GM19023 (cell line): ENCODE measurements at regions not wholly inside any gene's neighbourhood (a gene's known extent, or its start where the extent isn't known, plus 50 kb on each side); places are given as distances from the start of the nearest gene placed in this dataset.
"Not testable (repeated sequence)": the region's sequence is repeated elsewhere in the genome, so short reads cannot be mapped to it uniquely, and the experiment has no call there.

Experiments
- ATAC-seq: cut with Tn5 transposase; IDR thresholded peaks from one replicate; pipeline ENCODE4 v1.9.1; 2021; ENCODE audit warnings: mild to moderate bottlenecking, moderate library complexity; ENCODE audit not compliant: unreplicated experiment

DNA sequence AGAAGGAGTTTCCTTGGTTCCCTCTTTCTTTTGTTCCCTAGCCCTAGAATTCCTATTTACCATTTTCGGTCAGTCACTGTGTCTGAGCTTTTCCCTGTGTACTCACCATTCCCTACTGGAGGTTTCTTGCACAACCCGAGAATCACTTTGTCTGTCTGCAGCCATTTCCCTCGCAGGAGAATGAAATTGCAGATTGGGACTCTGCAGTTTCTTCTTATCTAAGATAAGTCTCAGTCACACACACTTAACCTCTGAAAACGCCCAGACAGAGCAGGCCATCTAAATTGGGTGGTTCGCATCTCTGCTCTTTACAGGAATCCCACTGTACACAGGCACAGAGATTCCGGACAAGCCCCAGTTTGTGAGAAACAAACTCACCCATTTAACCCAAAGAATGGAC is 58.6 kb upstream of the CNTNAP2 start:
- no peak for ATAC-seq

DNA sequence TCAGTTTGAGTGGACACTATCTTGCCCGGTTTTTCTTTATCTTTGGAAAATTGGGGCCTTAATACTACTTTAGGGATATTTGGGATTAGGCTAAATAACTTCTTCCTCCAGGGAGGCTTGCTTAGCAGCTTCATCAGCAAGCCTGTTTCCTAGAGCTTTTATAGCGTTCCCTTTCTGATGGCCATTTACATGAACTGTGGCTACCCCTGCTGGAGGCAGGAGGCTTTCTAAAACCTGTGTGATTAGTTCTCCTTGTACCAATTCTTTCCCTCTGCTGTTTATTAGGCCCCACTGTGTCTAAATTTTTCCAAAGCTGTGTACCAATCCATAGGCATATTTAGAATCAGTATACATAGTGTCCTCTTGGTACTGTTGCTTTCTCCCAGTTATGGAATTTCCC is 61.7 kb upstream of the CNTNAP2 start:
- ATAC-seq = no peak

DNA sequence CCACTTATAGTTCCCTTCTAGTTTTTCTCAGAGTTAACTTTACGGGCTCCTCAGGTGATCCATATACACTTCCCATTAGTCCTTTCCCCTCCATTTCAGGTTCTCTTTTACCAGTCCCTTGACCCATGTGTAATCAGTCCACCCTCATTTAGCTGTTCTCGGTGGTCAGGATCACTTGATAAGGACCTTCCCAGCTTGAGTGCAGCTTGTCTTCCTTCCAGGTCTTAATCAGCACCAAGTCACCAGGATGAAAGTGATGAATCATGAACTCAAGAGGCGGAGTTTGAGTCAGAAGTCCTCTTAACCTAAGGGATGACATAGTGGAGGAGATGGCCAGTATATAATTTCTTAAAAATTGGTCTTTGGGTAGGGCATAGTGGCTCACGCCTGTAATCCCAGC is 63.1 kb upstream of the CNTNAP2 start:
- no peak for ATAC-seq

DNA sequence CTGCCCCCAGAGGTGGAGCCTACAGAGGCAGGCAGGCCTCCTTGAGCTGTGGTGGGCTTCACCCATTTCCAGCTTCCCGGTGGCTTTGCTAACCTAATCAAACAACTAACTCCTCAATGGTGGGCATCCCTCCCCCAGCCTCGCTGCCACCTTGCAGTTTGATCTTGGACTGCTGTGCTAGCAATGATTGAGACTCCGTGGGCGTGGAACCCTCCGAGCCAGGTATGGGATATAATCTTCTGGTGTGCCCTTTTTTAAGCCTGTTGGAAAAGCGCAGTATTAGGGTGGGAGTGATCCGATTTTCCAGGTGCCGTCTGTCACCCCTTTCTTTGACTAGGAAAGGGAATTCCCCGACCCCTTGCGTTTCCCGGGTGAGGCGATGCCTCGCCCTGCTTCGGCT is 73.3 kb upstream of the CNTNAP2 start:
- not testable (repeated sequence) for ATAC-seq

DNA sequence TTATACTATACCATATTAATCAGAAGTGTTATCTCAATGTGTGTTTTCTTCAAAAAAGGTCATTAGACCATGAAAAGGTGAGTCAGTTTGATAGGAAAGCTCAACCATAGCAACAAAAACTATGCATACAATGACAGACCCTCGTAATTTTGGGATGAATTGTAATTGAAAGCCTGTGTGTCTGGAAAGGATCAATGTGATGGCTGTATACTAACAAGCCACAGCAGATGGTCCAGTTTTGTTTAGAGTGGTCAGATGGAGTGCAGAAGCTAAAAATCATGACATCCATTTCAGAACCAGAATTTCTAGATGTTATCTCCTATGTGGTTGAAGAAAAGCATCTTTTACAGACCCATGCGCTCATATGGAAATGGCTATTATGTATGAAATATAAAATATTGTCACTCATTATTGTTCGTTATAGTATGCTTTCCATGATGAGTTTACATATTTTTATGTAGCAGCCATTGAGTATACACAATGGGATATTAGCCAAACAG is 88.3 kb upstream of the CNTNAP2 start:
- no peak for ATAC-seq

DNA sequence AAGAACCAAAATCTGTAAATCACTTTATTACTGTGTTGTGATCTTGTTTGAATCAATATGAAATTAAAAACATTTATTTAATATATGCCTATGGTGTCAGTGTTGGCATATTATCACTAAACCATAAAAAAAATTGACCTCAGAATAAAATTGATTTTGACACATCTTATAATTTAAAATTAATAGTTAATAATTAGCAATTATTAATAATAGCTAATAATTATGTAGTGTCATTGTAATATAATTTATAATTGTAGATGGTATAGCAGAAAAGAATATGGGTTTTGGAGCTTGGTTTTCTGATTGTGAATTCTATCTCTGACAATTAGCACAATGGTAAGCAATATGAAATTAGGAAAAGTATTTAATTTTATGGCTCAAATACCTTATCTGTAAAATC is 89.4 kb upstream of the CNTNAP2 start:
- ATAC-seq = no peak

DNA sequence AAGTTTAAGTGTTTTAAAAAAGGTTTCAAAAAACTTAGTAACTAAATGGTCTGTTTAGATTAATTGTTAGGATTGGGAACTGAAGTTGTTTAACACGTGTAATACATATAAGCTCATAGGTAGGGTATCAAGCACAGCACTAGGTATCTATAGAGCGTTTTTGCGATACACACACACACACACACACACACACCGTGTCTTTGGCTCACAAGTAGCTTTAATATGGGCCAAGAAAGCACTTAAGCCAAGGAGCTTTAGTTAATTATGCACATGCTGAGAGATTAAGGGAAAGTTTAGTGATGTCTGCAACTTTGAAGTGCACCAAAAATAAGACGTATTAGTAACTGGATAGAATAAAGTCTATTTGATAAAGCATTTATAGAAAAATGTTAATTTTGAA is 93.8 kb upstream of the CNTNAP2 start:
- no peak for ATAC-seq

DNA sequence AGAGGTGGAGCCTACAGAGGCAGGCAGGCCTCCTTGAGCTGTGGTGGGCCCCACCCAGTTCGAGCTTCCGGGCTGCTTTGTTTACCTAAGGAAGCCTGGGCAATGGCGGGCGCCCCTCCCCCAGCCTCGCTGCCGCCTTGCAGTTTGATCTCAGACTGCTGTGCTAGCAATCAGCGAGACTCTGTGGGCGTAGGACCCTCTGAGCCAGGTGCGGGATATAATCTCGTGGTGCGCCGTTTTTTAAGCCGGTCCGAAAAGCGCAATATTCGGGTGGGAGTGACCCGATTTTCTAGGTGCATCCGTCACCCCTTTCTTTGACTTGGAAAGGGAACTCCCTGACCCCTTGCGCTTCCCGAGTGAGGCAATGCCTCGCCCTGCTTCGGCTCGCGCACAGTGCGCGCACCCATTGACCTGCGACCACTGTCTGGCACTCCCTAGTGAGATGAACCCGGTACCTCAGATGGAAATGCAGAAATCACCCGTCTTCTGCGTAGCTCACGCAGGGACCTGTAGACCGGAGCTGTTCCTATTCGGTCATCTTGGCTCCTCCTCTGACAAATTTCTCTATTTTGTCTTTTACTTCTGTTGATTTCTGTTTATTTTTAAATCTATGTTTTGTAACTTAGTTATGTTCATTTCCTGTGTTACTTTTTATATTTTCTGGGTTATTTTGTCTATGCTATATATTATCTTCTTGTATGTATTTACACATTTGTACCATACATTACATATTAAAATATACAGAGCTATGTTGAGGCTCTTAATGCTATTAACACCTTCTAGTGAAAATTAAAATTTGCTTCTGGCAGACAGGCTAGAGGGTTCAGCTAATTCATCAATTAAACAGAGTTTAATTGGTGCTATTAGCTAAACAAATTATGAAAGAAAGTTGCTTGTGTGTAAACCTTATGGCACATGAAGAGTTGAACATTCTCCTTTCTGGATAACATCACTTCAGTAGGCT is 97.3 kb upstream of the CNTNAP2 start:
- ATAC-seq = not testable (repeated sequence)

DNA sequence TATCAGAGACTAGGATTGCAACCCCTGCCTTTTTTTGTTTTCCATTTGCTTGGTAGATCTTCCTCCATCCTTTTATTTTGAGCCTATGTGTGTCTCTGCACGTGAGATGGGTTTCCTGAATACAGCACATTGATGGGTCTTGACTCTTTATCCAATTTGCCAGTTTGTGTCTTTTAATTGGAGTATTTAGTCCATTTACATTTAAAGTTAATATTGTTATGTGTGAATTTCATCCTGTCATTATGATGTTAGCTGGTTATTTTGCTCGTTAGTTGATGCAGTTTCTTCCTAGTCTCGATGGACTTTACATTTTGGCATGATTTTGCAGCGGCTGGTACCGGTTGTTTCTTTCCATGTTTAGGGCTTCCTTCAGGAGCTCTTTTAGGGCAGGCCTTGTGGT is 99.2 kb upstream of the CNTNAP2 start:
- not testable (repeated sequence) for ATAC-seq

DNA sequence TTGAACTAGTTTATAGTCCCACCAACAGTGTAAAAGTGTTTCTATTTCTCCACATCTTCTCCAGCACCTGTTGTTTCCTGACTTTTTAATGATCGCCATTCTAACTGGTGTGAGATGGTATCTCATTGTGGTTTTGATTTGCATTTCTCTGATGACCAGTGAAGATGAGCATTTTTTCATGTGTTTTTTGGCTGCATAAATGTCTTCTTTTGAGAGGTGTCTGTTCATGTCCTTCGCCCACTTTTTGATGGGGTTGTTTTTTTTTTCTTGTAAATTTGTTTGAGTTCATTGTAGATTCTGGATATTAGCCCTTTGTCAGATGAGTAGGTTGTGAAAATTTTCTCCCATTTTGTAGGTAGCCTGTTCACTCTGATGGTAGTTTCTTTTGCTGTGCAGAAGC is 102.4 kb upstream of the CNTNAP2 start:
- not testable (repeated sequence) for ATAC-seq

DNA sequence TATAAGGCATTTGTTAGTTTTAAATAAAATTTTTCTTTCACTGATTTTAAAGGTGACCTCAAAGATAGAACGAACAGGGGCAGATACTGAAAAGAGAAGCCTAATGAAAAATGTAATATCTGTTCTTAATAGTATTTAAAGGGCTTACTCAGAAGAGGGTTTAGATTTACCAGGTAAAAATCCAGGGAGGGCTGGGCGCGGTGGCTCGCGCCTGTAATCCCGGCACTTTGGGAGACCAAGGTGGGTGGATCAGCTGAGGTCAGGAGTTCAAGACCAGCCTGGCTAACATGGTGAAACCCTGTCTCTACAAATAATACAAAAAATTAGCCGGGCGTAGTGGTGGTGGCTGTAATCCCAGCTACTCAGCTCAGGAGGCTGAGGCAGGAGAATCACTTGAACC is 108.3 kb upstream of the CNTNAP2 start:
- ATAC-seq = no peak

DNA sequence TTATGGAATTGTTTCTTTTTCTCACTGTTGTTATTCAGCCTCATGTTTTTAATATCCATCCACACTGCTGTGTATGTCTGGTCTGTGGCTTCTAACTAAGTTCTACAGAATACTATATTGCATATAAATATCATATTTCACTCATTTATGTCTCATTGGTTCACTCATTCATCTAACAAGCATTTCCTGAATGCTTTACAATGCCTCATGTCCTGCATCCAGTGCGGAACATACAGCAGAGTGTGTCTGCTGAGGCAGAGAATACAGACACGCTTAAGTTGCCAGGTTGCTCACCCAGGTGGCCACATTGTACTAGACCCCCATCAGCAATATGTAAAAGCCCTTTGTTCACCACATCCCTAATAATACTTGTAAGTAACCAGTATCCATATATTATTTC is 111.8 kb upstream of the CNTNAP2 start:
- ATAC-seq = no peak

DNA sequence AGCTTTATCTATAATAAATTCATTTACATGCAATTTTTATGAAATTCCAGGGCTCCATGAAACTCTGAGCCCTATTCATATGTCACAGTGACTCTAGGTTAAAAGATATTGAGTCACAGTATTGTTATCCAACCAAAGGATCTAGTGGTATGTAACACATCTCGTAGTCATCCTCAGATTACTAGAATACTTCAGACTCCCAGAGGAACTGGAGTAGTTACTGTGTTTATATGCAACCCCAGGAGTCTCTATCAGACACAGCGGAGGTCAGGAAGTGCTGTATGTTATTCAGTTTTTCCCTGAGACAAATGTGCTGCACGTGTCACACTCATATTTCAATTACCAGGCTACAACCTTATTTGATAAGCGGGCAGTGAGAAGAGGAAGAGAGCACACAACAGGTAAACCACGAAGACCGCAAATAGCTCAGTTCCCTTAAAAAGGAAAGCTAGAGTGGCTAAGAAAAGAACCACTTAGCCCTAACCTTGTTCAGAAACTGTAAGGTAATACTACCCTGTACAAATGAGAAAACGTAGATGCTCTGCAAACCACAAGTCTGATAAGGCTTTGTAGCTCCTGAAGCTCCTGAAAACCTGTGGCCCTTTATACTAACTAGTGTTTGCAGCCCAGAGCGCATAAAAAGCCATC is 114.0 kb upstream of the CNTNAP2 start:
- ATAC-seq = peak; percentile 73

DNA sequence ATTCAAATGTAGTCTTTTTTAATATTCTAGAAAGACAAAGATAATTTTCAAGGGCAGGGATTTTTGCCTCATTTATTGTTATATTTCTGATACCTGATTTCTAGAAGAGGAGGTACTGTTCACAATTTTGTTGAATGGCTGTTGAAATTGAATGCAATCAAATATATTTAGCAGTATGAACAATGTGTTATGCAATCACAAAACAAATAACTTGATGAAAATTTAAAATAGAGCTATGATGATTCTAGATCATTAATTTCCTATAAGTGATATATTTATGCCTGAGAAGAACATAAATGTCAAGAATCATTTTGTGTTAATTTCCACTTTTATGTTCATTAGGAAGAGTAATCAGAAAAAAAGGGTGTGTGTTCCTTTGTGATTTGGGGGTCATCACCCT is 114.6 kb upstream of the CNTNAP2 start:
- ATAC-seq = no peak

DNA sequence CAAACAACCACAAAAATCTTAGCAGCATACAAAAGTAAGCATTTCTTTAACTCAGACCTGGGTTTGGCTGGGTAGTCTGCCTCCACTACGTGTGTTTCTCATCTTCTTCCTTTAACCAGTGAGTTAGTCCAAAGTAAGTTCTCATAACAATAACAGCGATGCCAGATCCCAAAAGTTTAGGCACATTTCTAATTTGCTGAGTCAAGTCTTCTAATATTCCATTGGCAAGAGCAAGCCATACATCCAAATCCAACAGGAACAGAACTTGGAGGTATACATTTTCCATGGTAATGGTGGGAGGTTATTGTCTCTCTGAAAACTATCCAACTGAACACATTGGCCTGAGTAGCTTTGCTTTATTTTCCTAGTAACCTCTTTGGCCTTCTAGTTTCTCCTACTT is 115.7 kb upstream of the CNTNAP2 start:
- ATAC-seq = no peak

DNA sequence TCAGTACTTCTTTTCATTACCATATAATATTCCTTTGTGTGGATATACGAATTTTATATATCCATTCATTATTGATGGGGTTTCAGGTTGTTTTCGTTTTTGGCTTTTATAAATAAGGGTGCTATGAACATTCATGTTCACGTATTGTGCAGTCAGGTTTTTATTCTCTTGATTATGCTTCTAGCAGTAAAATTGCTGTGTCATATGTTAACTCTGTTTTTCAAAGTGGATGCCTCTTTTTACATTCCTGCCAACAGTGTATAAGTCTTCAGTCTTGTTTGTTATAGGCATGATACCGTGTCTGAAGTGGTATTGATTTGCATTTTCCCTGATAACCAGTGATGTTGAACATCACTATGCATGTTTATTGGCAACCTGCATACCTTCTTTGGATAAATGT is 127.1 kb upstream of the CNTNAP2 start:
- ATAC-seq = no peak

DNA sequence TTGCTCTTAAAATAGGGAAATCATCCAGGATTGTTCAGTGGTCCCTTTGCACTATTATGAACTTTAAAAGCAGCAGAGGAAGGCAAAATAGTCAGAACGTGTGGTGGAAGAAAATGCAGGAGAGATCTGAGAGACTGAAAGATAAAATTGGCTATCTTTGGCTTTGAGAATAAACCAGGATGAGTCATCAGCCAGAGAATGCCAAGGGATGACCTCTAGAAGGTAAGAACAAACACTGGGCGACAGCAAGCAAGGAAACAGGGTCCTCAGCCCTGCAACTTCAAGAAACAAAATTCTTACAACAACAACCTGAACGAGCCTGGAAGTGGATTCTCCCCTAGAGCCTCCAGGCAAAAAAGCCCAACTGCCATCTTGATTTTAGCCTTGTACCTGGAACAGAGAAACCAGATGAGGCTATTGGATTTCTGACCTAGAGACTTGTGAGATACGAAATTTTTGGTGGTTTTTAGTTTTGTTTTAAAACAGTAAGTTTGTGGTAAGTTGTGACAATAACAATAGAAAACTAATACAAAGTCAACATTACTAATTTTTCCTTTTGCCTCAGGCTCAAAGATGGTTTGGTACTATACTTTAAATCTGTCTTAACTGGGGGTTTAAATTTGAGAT is 130.2 kb upstream of the CNTNAP2 start:
- ATAC-seq = no peak

DNA sequence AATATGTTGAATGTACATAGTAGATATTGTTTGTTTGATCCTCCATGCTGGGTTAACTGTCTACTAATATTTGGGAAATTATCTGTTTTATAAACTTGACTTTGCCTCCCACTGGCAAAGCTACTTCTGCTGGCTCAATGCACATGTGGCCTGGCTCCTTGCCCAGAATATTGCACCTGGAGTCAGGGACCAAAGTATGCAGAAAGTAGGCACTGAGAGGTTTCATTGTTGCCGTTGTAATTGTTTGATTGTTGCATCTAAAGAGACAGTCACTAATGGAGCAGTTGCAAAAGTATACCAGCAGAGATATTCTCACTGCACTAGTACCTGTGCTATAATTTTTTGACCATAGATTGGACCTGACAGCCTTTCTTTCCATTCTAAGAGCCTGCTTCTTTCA is 137.8 kb upstream of the CNTNAP2 start:
- ATAC-seq = no peak

DNA sequence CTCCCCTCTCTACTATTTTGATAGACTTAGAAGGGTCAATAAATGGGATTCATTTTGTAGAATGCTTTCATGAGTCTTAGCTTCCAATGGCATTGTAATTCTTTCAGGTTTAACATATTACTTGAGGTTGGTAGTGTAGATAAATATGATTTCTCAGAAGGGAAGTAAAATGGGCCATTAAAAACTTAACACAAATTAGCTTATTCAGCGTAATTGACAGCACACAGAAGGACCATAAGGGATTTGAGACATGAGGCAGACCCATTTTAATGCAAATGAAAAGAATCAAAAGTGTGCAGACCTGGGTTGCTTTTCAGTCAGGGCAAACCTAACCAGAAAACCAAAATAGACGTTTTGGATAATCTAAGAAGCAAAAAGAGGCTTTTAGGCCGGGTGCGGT is 156.6 kb upstream of the CNTNAP2 start:
- no peak for ATAC-seq

DNA sequence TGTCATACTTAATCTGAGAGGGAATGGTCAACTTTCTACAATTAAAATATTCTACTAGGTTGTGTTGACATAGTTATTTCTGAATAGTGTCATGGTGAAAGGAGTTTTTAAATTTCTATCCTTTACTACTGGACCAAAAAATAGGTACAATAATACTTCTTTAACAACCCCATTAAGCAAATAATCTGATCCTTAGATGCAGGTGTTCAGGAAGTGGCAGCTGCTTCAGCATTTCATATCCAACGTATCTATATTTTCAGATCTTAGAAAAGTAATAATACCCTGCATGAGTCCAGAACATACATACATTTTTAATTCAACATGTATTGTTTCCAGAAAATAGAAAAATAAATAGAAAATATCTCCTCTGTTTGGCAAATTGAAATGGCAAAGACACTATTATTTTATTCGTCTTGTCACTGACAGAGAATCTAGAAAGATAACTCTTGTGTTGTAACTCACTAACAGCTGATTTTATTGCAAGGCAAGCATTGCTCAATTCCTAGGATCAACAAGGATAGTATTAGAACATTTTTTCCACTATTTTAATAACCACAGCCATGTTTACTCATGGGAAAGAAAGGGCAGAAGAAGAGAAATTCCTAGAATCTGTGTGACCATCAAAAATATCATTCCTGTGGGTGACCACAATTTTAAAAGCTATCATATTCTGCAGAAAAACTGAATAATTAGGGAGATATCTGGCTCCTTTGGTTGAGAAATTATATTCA is 159.3 kb upstream of the CNTNAP2 start:
- ATAC-seq = no peak

DNA sequence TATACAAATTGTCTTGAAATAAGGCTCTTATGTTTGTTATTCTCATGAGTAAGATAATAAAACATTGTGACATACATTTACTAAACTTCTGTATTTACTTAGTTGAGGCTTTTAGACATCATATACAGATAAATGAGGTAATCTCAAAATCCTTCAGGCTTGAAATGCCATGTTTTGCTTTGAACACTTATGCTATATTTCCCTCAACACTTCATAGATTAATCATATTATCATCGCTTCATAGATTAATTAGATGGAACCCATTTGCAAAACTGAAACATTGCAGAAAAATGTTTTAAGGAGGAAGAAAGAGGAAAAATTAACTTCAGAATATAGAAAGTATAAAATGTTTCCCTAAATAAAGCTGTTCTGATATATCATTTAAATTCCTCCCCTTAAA is 165.0 kb upstream of the CNTNAP2 start:
- no peak for ATAC-seq
